GM23338 (cell line): ENCODE measurements at regions not wholly inside any gene's neighbourhood (a gene's known extent, or its start where the extent isn't known, plus 50 kb on each side); places are given as distances from the start of the nearest gene placed in this dataset.

Experiments used
- ATAC-seq: fragments of 200-7000 bp; cut with Tn5 transposase; 3 replicates; pipeline ENCODE4 v1.9.1; 2020
- DNase-seq: peaks from one replicate; pipeline ENCODE4 v3.0.0-alpha.2; 2015; ENCODE audit warnings: low spot score
- H2AFZ ChIP-seq: fragments of 200-600 bp; sonication (generic); 2 replicates; pipeline ENCODE4 v1.8.0; 2016; ENCODE audit warnings: antibody characterized with exemption, mild to moderate bottlenecking, moderate library complexity
- H3F3A ChIP-seq: fragments of 200-600 bp; sonication (generic); replicated peaks from 2 replicates; pipeline ENCODE4 v1.8.0; 2017; ENCODE audit warnings: antibody characterized with exemption, mixed run types, low read depth
- H3K27ac ChIP-seq: fragments of 200-600 bp; sonication (generic); 2 replicates; pipeline ENCODE4 v1.6.1; 2016; ENCODE audit warnings: low read depth
- H3K27me3 ChIP-seq: fragments of 200-600 bp; sonication (generic); 2 replicates; pipeline ENCODE4 v1.8.0; 2016; ENCODE audit warnings: mild to moderate bottlenecking, mixed run types, moderate library complexity; ENCODE audit not compliant: insufficient read depth
- H3K36me3 ChIP-seq: fragments of 200-600 bp; sonication (generic); 2 replicates; pipeline ENCODE4 v1.8.0; 2016; ENCODE audit warnings: mild to moderate bottlenecking; ENCODE audit not compliant: insufficient read depth
- H3K4me1 ChIP-seq: fragments of 200-600 bp; sonication (generic); 2 replicates; pipeline ENCODE4 v1.8.0; 2016; ENCODE audit warnings: mild to moderate bottlenecking, moderate library complexity; ENCODE audit not compliant: insufficient read depth
- H3K4me2 ChIP-seq: fragments of 200-600 bp; sonication (generic); 2 replicates; pipeline ENCODE4 v1.7.1; 2017; ENCODE audit warnings: mixed run types
- H3K4me3 ChIP-seq: fragments of 200-600 bp; sonication (generic); 2 replicates; pipeline ENCODE4 v1.6.1; 2016; ENCODE audit warnings: mixed run types
- H3K79me2 ChIP-seq: fragments of 200-600 bp; sonication (generic); replicated peaks from 2 replicates; pipeline ENCODE4 v1.8.0; 2017; ENCODE audit warnings: mild to moderate bottlenecking; ENCODE audit not compliant: insufficient read depth
- H3K9me2 ChIP-seq: fragments of 200-600 bp; sonication (generic); 2 replicates; pipeline ENCODE4 v1.8.0; 2017; ENCODE audit not compliant: insufficient read depth
- H4K20me1 ChIP-seq: fragments of 200-600 bp; sonication (generic); replicated peaks from 2 replicates; pipeline ENCODE4 v1.8.0; 2017; ENCODE audit warnings: mild to moderate bottlenecking; ENCODE audit not compliant: insufficient read depth
- H3K27ac Mint-ChIP-seq: 2 replicates; pipeline ENCODE4 v1.8.0; 2020; ENCODE audit warnings: inconsistent platforms, mild to moderate bottlenecking, moderate library complexity, mixed read lengths
- H3K27me3 Mint-ChIP-seq: 3 replicates; pipeline ENCODE4 v1.8.0; 2022; ENCODE audit warnings: low read depth, mild to moderate bottlenecking, moderate library complexity, mixed read lengths, inconsistent platforms; ENCODE audit not compliant: insufficient read depth, poor library complexity
- H3K36me3 Mint-ChIP-seq: 3 replicates; pipeline ENCODE4 v1.8.0; 2021; ENCODE audit warnings: low read depth, mild to moderate bottlenecking, inconsistent platforms, moderate library complexity, mixed read lengths
- H3K4me1 Mint-ChIP-seq: 3 replicates; pipeline ENCODE4 v1.8.0; 2020; ENCODE audit warnings: mild to moderate bottlenecking, inconsistent platforms, mixed read lengths
- H3K4me3 Mint-ChIP-seq: 3 replicates; pipeline ENCODE4 v1.8.0; 2021; ENCODE audit warnings: moderate library complexity, mild to moderate bottlenecking, inconsistent platforms, mixed read lengths
- H3K9me3 Mint-ChIP-seq: 3 replicates; pipeline ENCODE4 v1.8.0; 2020; ENCODE audit warnings: moderate library complexity, mild to moderate bottlenecking, inconsistent platforms, mixed read lengths
- CREB1 ChIP-seq: fragments of 250-450 bp; sonication (Bioruptor Pico); IDR thresholded peaks from 2 replicates; pipeline ENCODE4 v1.5.0; 2020; ENCODE audit warnings: low read depth, mild to moderate bottlenecking, moderate library complexity
- EZH2 ChIP-seq: fragments of 200-600 bp; sonication (generic); IDR thresholded peaks from one replicate; pipeline ENCODE4 v1.8.0; 2017; ENCODE audit warnings: antibody characterized with exemption, mild to moderate bottlenecking, low read depth; ENCODE audit not compliant: unreplicated experiment
- EZH2phosphoT487 ChIP-seq: fragments of 200-600 bp; sonication (generic); IDR thresholded peaks from one replicate; pipeline ENCODE4 v1.8.1; 2018; ENCODE audit warnings: antibody characterized with exemption; ENCODE audit not compliant: unreplicated experiment
- JUNB ChIP-seq: IDR thresholded peaks from one replicate; pipeline ENCODE4 v1.6.1; 2016; ENCODE audit warnings: antibody characterized with exemption; ENCODE audit not compliant: unreplicated experiment
- NANOG ChIP-seq: IDR thresholded peaks from 2 replicates; pipeline ENCODE4 v1.6.1; 2016; ENCODE audit warnings: antibody characterized with exemption, borderline replicate concordance
- POLR2AphosphoS5 ChIP-seq: IDR thresholded peaks from 2 replicates; pipeline ENCODE4 v1.6.1; 2016; ENCODE audit warnings: antibody characterized with exemption, low read depth
- REST ChIP-seq: IDR thresholded peaks from one replicate; pipeline ENCODE4 v1.6.1; 2018; ENCODE audit warnings: antibody characterized with exemption; ENCODE audit not compliant: unreplicated experiment
- STAT1 ChIP-seq: IDR thresholded peaks from one replicate; pipeline ENCODE4 v1.6.1; 2016; ENCODE audit warnings: antibody characterized with exemption; ENCODE audit not compliant: unreplicated experiment
- ZNF114 ChIP-seq: fragments of 250-450 bp; sonication (Bioruptor Pico); IDR thresholded peaks from 2 replicates; pipeline ENCODE4 v1.5.0; 2020; ENCODE audit warnings: mild to moderate bottlenecking, moderate library complexity
- ZNF331 ChIP-seq: fragments of 250-450 bp; sonication (Bioruptor Pico); IDR thresholded peaks from 2 replicates; pipeline ENCODE4 v1.5.0; 2020; ENCODE audit warnings: low read depth, mild to moderate bottlenecking, moderate library complexity
- ZNF462 ChIP-seq: fragments of 250-450 bp; sonication (Bioruptor Pico); IDR thresholded peaks from 2 replicates; pipeline ENCODE4 v1.5.0; 2020; ENCODE audit warnings: mild to moderate bottlenecking, moderate library complexity
- TF ChIP-seq, protein P1 (sequence below): IDR thresholded peaks from 2 replicates; pipeline ENCODE4 v1.6.1; 2016; ENCODE audit warnings: antibody characterized with exemption
- TF ChIP-seq, protein P2 (sequence below), 2 experiments: fragments of 200-600 bp in 1 of 2; sonication (generic) in 1 of 2; conservative IDR thresholded peaks; 2 replicates each; pipeline versions ENCODE4 v1.5.1 to v1.6.1; 2016 to 2017; ENCODE audit warnings: antibody characterized with exemption in 2 of 2, low read depth in 2 of 2, mild to moderate bottlenecking in 2 of 2, moderate library complexity in 1 of 2

GRCh38 chr6:137756788-137757187 is 110.3 kb upstream of the TNFAIP3 start:
- H3K4me3 ChIP-seq, result no peak overlapping the region
- H4K20me1 ChIP-seq, result no peaks in the 10 kb centered on the region
- H3K27me3 Mint-ChIP-seq, result peaks cover 10% of the 10 kb centered on the region
- no peaks in the 10 kb centered on the region for H3K36me3 Mint-ChIP-seq
- no peak overlapping the region for H2AFZ ChIP-seq
- DNase-seq (no peak), ATAC-seq (no peak)
- 0 out of 2 replicates have a peak, but pooled peaks cover 3% of the 10 kb centered on the region for H3K9me2 ChIP-seq
- H3F3A ChIP-seq, result no peaks in the 10 kb centered on the region
- H3K4me3 Mint-ChIP-seq, result no peak overlapping the region
- H3K9me3 Mint-ChIP-seq, result no peaks in the 10 kb centered on the region
- H3K4me1 Mint-ChIP-seq, result no peaks in the 10 kb centered on the region
- no peak overlapping the region for H3K4me2 ChIP-seq
- no peak overlapping the region for H3K27ac Mint-ChIP-seq
- no peaks in the 10 kb centered on the region for H3K4me1 ChIP-seq
- no peaks in the 10 kb centered on the region for H3K36me3 ChIP-seq
- TF ChIP-seq JUNB (no peak), CREB1 (no peak), STAT1 (no peak), ZNF462 (CRISPR knock-in tag) (no peak), POLR2AphosphoS5 (no peak), ZNF331 (no peak), EZH2 (no peak), EZH2phosphoT487 (no peak), NANOG (no peak), ZNF114 (CRISPR knock-in tag) (no peak), REST (no peak)
- TF ChIP-seq, protein P1, sequence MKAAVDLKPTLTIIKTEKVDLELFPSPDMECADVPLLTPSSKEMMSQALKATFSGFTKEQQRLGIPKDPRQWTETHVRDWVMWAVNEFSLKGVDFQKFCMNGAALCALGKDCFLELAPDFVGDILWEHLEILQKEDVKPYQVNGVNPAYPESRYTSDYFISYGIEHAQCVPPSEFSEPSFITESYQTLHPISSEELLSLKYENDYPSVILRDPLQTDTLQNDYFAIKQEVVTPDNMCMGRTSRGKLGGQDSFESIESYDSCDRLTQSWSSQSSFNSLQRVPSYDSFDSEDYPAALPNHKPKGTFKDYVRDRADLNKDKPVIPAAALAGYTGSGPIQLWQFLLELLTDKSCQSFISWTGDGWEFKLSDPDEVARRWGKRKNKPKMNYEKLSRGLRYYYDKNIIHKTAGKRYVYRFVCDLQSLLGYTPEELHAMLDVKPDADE, result no peak
- TF ChIP-seq, protein P2, sequence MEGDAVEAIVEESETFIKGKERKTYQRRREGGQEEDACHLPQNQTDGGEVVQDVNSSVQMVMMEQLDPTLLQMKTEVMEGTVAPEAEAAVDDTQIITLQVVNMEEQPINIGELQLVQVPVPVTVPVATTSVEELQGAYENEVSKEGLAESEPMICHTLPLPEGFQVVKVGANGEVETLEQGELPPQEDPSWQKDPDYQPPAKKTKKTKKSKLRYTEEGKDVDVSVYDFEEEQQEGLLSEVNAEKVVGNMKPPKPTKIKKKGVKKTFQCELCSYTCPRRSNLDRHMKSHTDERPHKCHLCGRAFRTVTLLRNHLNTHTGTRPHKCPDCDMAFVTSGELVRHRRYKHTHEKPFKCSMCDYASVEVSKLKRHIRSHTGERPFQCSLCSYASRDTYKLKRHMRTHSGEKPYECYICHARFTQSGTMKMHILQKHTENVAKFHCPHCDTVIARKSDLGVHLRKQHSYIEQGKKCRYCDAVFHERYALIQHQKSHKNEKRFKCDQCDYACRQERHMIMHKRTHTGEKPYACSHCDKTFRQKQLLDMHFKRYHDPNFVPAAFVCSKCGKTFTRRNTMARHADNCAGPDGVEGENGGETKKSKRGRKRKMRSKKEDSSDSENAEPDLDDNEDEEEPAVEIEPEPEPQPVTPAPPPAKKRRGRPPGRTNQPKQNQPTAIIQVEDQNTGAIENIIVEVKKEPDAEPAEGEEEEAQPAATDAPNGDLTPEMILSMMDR (conservative IDR thresholded peaks at IDR 0.05; ENCODE audit: low read depth in 2 of 2), result no peak
- H3K79me2 ChIP-seq, result no peaks in the 10 kb centered on the region
- no peak overlapping the region for H3K27ac ChIP-seq
- no peaks in the 10 kb centered on the region for H3K27me3 ChIP-seq
